GM21737 (cell line): ENCODE measurements at regions not wholly inside any gene's neighbourhood (a gene's known extent, or its start where the extent isn't known, plus 50 kb on each side); places are given as distances from the start of the nearest gene placed in this dataset.
"Not testable (repeated sequence)": the region's sequence is repeated elsewhere in the genome, so short reads cannot be mapped to it uniquely, and the experiment has no call there.

Experiments used
- ATAC-seq: cut with Tn5 transposase; IDR thresholded peaks from one replicate; pipeline ENCODE4 v1.9.1; 2021; ENCODE audit warnings: mild to moderate bottlenecking, moderate library complexity; ENCODE audit not compliant: unreplicated experiment

DNA sequence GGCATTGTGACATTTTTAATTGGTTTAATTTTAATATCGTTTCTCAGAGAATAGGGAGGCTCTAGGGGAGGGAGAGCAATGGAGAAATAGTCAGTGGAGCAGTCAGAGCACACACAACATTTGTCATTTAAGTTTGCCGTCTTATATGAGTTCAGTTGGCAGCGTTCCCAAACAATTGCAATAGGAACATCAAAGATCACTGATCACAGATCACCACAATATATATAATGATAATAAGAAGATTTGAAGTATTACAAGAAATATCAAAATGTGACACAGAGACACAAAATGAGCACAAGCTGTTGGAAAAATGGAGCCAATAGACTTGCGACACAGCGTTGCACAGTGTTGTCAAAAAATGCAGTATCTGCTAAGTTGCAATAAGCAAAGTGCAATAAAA, 303.7 kb downstream of the CDH19 start:
- no peak for ATAC-seq

- ATAC-seq = no peak
Observed at GRCh38 chr18:66280470-66280869, 323.4 kb downstream of the CDH19 start.

- no peak for ATAC-seq
Observed at GRCh38 chr18:66271962-66272361, 331.9 kb downstream of the CDH19 start.

GRCh38 chr18:66264130-66264529, 339.8 kb downstream of the CDH19 start:
- ATAC-seq = no peak

- no peak for ATAC-seq
Observed at GRCh38 chr18:66254121-66254520, 349.8 kb downstream of the CDH19 start.

DNA sequence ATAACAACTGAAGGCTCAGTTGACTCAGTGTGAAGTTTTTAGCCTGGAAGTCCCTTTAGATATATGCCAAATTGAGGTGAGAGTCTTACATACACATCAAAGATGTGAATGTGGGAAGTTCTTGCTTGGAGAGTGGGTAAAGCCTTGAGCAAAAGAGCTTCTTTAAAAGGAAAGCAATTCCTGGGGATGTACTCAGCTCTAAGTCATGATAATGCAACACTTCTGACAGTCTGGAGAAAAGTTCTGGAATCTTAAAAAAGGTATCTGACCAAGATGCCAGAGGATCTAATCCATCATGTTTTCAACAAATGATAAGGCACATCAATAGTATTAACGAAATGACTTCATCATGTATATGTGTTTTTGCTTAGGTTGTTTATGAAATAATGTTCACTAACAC, 351.2 kb downstream of the CDH19 start:
- ATAC-seq = no peak

- no peak for ATAC-seq
Observed at GRCh38 chr18:66235206-66235605, 368.7 kb downstream of the CDH19 start.

GRCh38 chr18:66226782-66227181, 377.1 kb downstream of the CDH19 start:
- no peak for ATAC-seq

DNA sequence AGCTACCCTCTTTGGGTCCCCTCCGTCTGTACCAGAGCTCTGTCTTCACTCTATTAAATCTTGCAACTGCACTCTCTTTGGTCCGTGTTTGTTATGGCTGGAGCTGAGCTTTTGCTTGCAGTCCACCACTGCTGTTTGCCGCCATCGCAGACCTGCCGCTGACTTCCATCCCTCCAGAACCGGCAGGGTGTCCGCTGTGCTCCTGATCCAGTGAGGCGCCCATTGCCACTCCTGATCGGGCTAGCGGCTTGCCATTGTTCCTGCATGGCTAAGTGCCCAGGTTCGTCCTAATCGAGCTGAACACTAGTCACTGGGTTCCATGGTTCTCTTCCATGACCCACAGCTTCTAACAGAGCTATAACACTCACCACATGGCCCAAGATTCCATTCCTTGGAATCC, 380.6 kb downstream of the CDH19 start:
- ATAC-seq = not testable (repeated sequence)

DNA sequence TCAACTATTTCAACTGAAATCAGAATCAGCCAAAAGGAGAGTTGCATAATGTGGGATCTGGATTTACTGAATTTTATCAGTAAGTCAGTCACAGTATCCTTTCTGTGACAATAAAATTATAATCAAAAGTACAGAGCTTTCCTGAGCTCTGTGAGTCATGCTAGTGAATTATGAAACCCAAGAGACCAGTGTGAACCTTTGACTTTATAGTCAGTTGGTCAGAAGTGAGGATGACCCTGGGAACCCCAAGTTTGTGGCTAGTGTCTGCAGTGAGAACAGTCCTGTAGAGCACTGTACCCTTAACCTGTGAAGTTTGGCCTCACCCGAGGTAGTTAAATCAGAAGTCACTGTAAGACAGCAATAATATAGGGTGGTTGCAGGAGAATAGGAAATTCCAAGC, 381.7 kb downstream of the CDH19 start:
- no peak for ATAC-seq

- ATAC-seq = no peak
Observed at GRCh38 chr18:66219817-66220216, 384.1 kb downstream of the CDH19 start.

DNA sequence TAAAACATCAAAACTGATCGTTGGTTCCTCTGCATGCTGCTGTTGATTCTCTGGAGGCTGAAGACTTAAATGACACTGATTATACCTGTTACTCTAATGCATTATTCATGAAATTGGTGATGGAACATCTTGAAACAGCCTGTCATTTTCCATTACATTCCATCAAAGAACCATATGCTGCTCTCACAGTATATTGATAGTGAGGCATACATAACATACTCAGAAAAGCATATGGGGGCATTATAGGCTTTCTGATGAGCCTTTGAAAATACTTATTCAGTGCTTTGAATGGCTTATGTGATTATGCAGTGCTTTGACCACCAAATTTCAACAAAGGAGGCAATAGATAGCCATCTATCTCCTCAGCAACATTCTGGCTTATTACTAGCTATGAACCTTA, 392.1 kb downstream of the CDH19 start:
- no peak for ATAC-seq

- ATAC-seq = no peak
Observed at GRCh38 chr18:66210875-66211274, 393.0 kb downstream of the CDH19 start.

- ATAC-seq = no peak
Observed at GRCh38 chr18:66209656-66210055, 394.2 kb downstream of the CDH19 start.

- ATAC-seq = no peak
Observed at GRCh38 chr18:66196805-66197204, 407.1 kb downstream of the CDH19 start.

DNA sequence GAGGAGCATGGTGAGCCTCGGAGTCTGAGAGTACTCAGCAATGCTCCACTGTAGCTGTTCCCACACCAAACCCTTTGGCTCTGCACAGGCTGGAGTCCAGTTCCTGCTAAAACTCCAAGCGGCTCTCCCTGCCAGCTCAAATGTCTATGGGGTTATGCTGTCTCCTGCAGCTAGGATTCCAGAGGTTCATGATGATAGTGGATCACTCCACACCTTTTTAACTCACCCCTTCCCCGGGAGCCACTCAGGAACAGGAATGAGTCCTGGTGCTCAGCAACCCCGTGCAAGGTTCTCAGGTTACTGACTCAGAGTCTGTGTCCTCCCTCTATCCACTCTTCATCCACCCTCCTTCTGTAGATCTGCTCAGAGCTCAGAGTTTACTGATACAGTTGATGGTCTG, 410.0 kb downstream of the CDH19 start:
- ATAC-seq = no peak

GRCh38 chr18:66193394-66193793, 410.5 kb downstream of the CDH19 start:
- ATAC-seq = no peak

GRCh38 chr18:66168685-66169235, 417.9 kb downstream of the CDH7 start:
- no peak for ATAC-seq

- no peak for ATAC-seq
Observed at GRCh38 chr18:66167829-66168684, 417.2 kb downstream of the CDH7 start.

GRCh38 chr18:66160007-66160406, 409.2 kb downstream of the CDH7 start:
- ATAC-seq = no peak

GRCh38 chr18:66159451-66159850, 408.6 kb downstream of the CDH7 start:
- ATAC-seq = no peak

DNA sequence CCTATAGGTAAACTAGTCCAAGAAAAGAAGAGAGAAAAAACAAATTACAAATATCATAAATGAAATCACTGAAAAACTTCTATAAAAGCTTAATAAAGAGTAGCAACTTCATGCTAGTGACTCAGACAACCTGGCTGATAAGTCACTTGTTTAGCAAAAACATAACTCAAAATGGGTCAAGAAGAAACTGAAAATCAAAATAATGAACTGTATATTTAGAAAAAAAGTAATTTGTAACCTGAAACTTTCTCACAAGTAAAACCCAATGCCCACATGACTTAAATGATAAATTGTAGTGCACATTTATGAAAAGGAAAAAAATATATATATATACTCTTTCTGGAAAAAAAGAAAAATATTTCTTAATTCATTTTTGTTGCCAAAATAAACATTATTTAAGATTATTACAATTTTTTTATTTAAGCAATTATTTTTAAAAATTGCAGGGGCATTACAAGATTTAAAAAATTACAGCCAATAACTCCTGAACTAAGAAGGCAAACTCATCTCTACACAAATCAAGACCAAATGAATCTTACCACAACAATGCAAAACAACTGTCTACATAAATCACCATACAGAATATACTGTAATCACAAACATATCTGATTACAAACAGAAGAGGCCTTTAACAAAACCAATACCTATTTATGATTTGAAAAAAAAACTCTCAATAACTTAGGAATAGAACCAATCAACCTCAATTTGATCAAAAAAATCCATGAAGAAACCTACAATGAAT, 406.3 kb downstream of the CDH7 start:
- ATAC-seq = no peak
